CD4-positive, alpha-beta T cell (primary cell): ENCODE measurements at regions not wholly inside any gene's neighbourhood (a gene's known extent, or its start where the extent isn't known, plus 50 kb on each side); places are given as distances from the start of the nearest gene placed in this dataset.
A peak's percentile ranks its signal among the peaks of the same experiment; 100 is the strongest.
"Not testable (repeated sequence)": the region's sequence is repeated elsewhere in the genome, so short reads cannot be mapped to it uniquely, and the experiment has no call there.

ENCODE experiments used
- ATAC-seq: fragments of 200-7000 bp; cut with Tn5 transposase; one replicate; pipeline ENCODE4 v1.10.0; 2022; ENCODE audit warnings: mild to moderate bottlenecking; ENCODE audit not compliant: poor library complexity
- CTCF ChIA-PET: fragments of 350-600 bp; sonication (Branson Sonifier 250); formaldehyde crosslinking; loops from one replicate; lab custom pipeline; 2021; ENCODE audit warnings: antibody characterized with exemption, inconsistent platforms; lab: Charles Lee
- POLR2A ChIA-PET: fragments of 350-600 bp; sonication (Branson Sonifier 250); formaldehyde crosslinking; loops from one replicate; lab custom pipeline; 2021; ENCODE audit warnings: antibody characterized with exemption, inconsistent platforms; lab: Charles Lee
- DNase-seq, 14 experiments: peaks; one replicate each; pipeline ENCODE4 v3.0.0-alpha.2; 2013 to 2020; ENCODE audit warnings: mixed read lengths in 2 of 14
- H3K27ac ChIP-seq, 2 donors: one replicate each; pipeline versions ENCODE4 v1.5.1 to v1.7.0; 2013; ENCODE audit warnings: low read length in 2 of 2, low read depth in 1 of 2, mild to moderate bottlenecking in 1 of 2
- H3K27me3 ChIP-seq, 2 experiments: 1 replicate in 1 of 2; 2 replicates in 1 of 2; pipeline versions ENCODE4 v1.6.1 to v1.7.0; 2013; ENCODE audit warnings: low read length in 2 of 2, control low read depth in 1 of 2, mild to moderate bottlenecking in 1 of 2, moderate library complexity in 1 of 2; ENCODE audit not compliant: insufficient read depth in 2 of 2, control insufficient read depth in 1 of 2
- H3K36me3 ChIP-seq: one replicate; pipeline ENCODE4 v1.6.1; 2013; ENCODE audit warnings: low read length, control low read depth; ENCODE audit not compliant: insufficient read depth
- H3K4me1 ChIP-seq: one replicate; pipeline ENCODE4 v1.6.1; 2013; ENCODE audit warnings: low read length, control low read depth; ENCODE audit not compliant: insufficient read depth
- H3K4me3 ChIP-seq: one replicate; pipeline ENCODE4 v1.5.1; 2013; ENCODE audit warnings: mild to moderate bottlenecking, low read length, moderate library complexity
- H3K9me3 ChIP-seq, 2 experiments: 1 replicate in 1 of 2; 2 replicates in 1 of 2; pipeline versions ENCODE4 v1.6.1 to v1.7.0; 2013; ENCODE audit warnings: low read length in 2 of 2, mild to moderate bottlenecking in 2 of 2, control low read depth in 1 of 2, moderate library complexity in 1 of 2; ENCODE audit not compliant: control insufficient read depth in 1 of 2, insufficient read depth in 1 of 2
- H3K27ac Mint-ChIP-seq: one replicate; pipeline ENCODE4 v1.8.0; 2020; ENCODE audit warnings: mixed read lengths
- H3K27me3 Mint-ChIP-seq: one replicate; pipeline ENCODE4 v1.8.0; 2021; ENCODE audit warnings: mixed read lengths
- H3K36me3 Mint-ChIP-seq: one replicate; pipeline ENCODE4 v1.8.0; 2021; ENCODE audit warnings: low read depth, mixed read lengths
- H3K4me1 Mint-ChIP-seq: one replicate; pipeline ENCODE4 v1.8.0; 2021; ENCODE audit warnings: low read depth, mixed read lengths
- H3K4me3 Mint-ChIP-seq: one replicate; pipeline ENCODE4 v1.8.0; 2020; ENCODE audit warnings: mild to moderate bottlenecking, mixed read lengths
- H3K9me3 Mint-ChIP-seq: one replicate; pipeline ENCODE4 v1.8.0; 2020; ENCODE audit warnings: mixed read lengths
- intact Hi-C, 2 experiments: fragments of 100-400 bp; cut with DNase I in 1 of 2; cut with micrococcal nuclease in 1 of 2; formaldehyde crosslinking; loops; one replicate each; pipeline versions ENCODE4 v1.15.1 to v1.9.0; 2023 to 2025; cut with DNase I, micrococcal nuclease

GRCh38 chr20:64327223-64327549, 71.6 kb downstream of the PCMTD2 start:
- H3K4me1 ChIP-seq, H3K9me3 Mint-ChIP-seq, H3K4me3 Mint-ChIP-seq, H3K27ac ChIP-seq, intact Hi-C loops, H3K36me3 Mint-ChIP-seq, CTCF ChIA-PET, H3K4me1 Mint-ChIP-seq, H3K36me3 ChIP-seq, H3K27ac Mint-ChIP-seq, POLR2A ChIA-PET, H3K9me3 ChIP-seq, H3K4me3 ChIP-seq: not testable (repeated sequence)
- DNase-seq (peak in 2 of 14 experiments; percentile 18 to 26), ATAC-seq (peak; percentile 22)
- H3K27me3 Mint-ChIP-seq, result peaks cover 55% of the 10 kb centered on the region
- peaks cover 7 to 16% of the 10 kb centered on the region in 2 experiments for H3K27me3 ChIP-seq

- H3K9me3 ChIP-seq, H3K4me3 Mint-ChIP-seq, H3K36me3 Mint-ChIP-seq, H3K27ac ChIP-seq, H3K4me3 ChIP-seq, H3K9me3 Mint-ChIP-seq, H3K27ac Mint-ChIP-seq, H3K4me1 ChIP-seq, H3K4me1 Mint-ChIP-seq, H3K36me3 ChIP-seq, CTCF ChIA-PET, POLR2A ChIA-PET, intact Hi-C loops: not testable (repeated sequence)
- H3K27me3 ChIP-seq, result peaks cover 7 to 16% of the 10 kb centered on the region in 2 experiments
- DNase-seq (peak in 2 of 14 experiments; percentile 17 to 25), ATAC-seq (peak; percentile 98)
- peaks cover 59% of the 10 kb centered on the region for H3K27me3 Mint-ChIP-seq
Observed at GRCh38 chr20:64327550-64328317, 72.2 kb downstream of the PCMTD2 start.

- DNase-seq, ATAC-seq, CTCF ChIA-PET, H3K9me3 Mint-ChIP-seq, H3K9me3 ChIP-seq, intact Hi-C loops, POLR2A ChIA-PET, H3K27ac ChIP-seq, H3K36me3 Mint-ChIP-seq, H3K4me1 ChIP-seq, H3K4me3 ChIP-seq, H3K4me1 Mint-ChIP-seq, H3K27ac Mint-ChIP-seq, H3K4me3 Mint-ChIP-seq, H3K36me3 ChIP-seq: not testable (repeated sequence)
- H3K27me3 ChIP-seq, result peaks cover 7 to 16% of the 10 kb centered on the region in 2 experiments
- peaks cover 61% of the 10 kb centered on the region for H3K27me3 Mint-ChIP-seq
Observed at GRCh38 chr20:64328595-64329250, 73.2 kb downstream of the PCMTD2 start.

- H3K4me1 Mint-ChIP-seq, H3K36me3 Mint-ChIP-seq, H3K27me3 ChIP-seq, H3K4me1 ChIP-seq, H3K27ac ChIP-seq, CTCF ChIA-PET, H3K4me3 ChIP-seq, H3K4me3 Mint-ChIP-seq, H3K9me3 ChIP-seq, intact Hi-C loops, POLR2A ChIA-PET, H3K9me3 Mint-ChIP-seq, DNase-seq, ATAC-seq, H3K36me3 ChIP-seq, H3K27ac Mint-ChIP-seq: not testable (repeated sequence)
- H3K27me3 Mint-ChIP-seq, result peaks cover 41% of the 10 kb centered on the region
Observed at GRCh38 chr20:64332627-64333026, 77.1 kb downstream of the PCMTD2 start.
